ENCODE measurements at regions not wholly inside any gene's neighbourhood (a gene's known extent, or its start where the extent isn't known, plus 50 kb on each side); places are given as distances from the start of the nearest gene placed in this dataset.
"Not testable (repeated sequence)": the region's sequence is repeated elsewhere in the genome, so short reads cannot be mapped to it uniquely, and the experiment has no call there.

DNA sequence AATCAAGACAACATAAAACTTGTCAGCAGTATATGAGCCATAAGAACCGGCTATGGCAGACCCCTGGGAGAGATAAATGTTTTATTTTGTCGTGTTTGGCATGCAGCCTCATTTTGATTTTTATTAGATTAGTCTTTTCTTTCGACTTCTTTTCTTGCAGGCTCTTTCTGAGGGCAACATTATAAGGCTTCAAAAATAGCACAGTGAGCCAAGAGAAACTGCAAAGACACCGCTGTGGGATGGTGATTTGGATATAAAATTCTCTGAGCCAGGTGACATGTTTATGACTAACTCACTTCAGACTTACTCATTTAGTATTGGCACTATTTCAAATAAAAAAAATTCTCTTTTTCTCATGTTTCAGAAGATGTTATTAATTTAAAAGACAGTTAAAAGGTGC, 96.8 kb upstream of the PKP2 start:
- Mint-ChIP-seq H3K9me3 (no peaks in the 10 kb centered on the region), H3K4me3 (no peak overlapping the region), H3K27ac (no peak overlapping the region), H3K36me3 (ENCODE audit: low read depth) (no peaks in the 10 kb centered on the region), H3K27me3 (no peaks in the 10 kb centered on the region), H3K4me1 (no peaks in the 10 kb centered on the region)
- ChIA-PET CTCF (no interaction called here), POLR2A (no interaction called here)
- DNase-seq, result no peak

DNA sequence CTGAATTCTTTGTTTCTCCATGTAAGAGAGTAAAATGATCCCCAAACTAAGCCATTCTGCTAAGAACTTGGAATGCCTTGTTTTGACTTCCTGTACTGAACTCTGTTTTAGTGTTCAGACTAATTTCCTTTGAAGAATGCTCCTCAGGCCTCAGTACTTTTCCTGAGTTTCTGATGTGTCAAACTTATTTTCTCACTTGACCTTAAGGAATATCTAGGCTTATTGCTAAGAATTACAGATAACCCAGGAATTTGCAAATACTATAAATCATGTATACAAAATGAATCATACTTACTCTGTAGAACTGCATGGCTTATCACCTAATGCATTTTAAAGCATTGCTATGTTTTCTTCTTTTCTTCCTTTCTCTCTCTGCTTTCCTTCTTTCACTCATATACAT, 93.1 kb upstream of the PKP2 start:
- H3K9me3 Mint-ChIP-seq, result no peaks in the 10 kb centered on the region
- ChIA-PET CTCF (no interaction called here), POLR2A (no interaction called here)
- no peaks in the 10 kb centered on the region for H3K4me1 Mint-ChIP-seq
- H3K4me3 Mint-ChIP-seq, result no peak overlapping the region
- H3K27me3 Mint-ChIP-seq, result no peaks in the 10 kb centered on the region
- no peak for DNase-seq
- H3K36me3 Mint-ChIP-seq (ENCODE audit: low read depth), result no peaks in the 10 kb centered on the region
- no peak overlapping the region for H3K27ac Mint-ChIP-seq

DNA sequence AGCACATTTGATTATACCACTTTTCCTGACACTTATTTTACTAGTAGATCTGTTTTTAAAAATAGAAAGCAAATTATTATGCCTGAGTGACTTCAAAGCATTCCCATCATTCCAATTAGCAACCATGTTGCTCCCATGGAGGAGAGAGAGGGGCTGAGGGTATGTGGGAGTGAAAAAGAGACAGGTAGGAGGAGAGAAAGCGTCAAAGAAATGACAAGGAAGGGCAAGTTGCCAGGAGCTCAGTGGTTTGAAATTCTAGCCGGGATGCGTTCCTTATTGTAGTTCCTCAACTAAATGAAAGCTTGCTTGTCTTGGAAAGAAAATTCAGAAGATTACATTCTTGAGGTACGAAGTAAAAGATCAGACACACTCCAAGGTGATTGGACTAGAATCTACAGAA, 92.4 kb upstream of the PKP2 start:
- POLR2A ChIA-PET, result no interaction called here
- CTCF ChIA-PET, result no interaction called here
- Mint-ChIP-seq H3K9me3 (no peaks in the 10 kb centered on the region), H3K36me3 (ENCODE audit: low read depth) (no peaks in the 10 kb centered on the region), H3K4me3 (no peak overlapping the region), H3K27ac (no peak overlapping the region), H3K27me3 (no peaks in the 10 kb centered on the region), H3K4me1 (no peaks in the 10 kb centered on the region)
- DNase-seq, result no peak

DNA sequence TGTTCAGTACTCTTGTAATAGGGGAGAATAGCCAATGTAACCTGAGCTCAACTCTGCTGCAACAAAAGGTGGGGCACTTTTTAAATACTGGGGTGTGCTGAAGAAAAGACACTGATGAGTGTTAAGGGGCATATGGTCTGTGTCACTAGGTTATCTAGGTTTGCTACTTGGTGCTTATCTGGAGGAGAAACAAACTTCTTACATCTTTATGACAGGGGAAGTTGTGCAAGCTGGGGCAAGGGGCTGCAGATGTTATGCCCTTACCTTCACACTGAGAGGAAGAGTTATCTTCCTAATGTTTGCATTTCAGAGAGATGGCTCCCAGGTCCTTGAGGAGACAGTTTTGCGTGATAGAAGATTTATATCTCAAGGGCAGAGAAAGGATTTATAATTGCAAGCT, 90.9 kb upstream of the PKP2 start:
- H3K27me3 Mint-ChIP-seq, result no peaks in the 10 kb centered on the region
- no peak overlapping the region for H3K27ac Mint-ChIP-seq
- H3K36me3 Mint-ChIP-seq (ENCODE audit: low read depth), result no peaks in the 10 kb centered on the region
- POLR2A ChIA-PET, result no interaction called here
- no peaks in the 10 kb centered on the region for H3K9me3 Mint-ChIP-seq
- no peak for DNase-seq
- CTCF ChIA-PET, result no interaction called here
- H3K4me3 Mint-ChIP-seq, result no peak overlapping the region
- H3K4me1 Mint-ChIP-seq, result no peaks in the 10 kb centered on the region

DNA sequence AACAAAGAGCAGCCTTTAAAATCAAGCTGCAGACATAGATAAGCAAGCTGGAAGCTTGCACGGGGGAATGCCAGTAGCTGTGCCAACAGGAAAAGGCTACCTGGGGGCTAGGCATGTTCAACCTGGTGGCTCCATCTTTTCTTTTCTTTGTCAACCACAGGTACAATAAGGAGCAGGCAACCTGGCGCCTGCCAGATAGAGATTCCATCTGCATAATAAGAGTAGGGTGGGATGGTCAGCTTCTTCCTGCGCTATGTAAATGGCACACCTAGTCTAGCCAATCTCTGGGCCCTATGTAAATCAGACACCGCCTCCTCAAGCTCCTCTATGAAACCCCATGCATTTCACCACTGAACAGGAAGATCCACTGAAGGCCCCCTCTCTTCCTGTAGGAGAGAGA, 87.4 kb upstream of the PKP2 start:
- H3K36me3 Mint-ChIP-seq (ENCODE audit: low read depth), result no peaks in the 10 kb centered on the region
- no peak for DNase-seq
- no peaks in the 10 kb centered on the region for H3K9me3 Mint-ChIP-seq
- H3K27ac Mint-ChIP-seq, result no peak overlapping the region
- no peaks in the 10 kb centered on the region for H3K4me1 Mint-ChIP-seq
- H3K4me3 Mint-ChIP-seq, result no peak overlapping the region
- ChIA-PET CTCF (no interaction called here), POLR2A (no interaction called here)
- H3K27me3 Mint-ChIP-seq, result no peaks in the 10 kb centered on the region

DNA sequence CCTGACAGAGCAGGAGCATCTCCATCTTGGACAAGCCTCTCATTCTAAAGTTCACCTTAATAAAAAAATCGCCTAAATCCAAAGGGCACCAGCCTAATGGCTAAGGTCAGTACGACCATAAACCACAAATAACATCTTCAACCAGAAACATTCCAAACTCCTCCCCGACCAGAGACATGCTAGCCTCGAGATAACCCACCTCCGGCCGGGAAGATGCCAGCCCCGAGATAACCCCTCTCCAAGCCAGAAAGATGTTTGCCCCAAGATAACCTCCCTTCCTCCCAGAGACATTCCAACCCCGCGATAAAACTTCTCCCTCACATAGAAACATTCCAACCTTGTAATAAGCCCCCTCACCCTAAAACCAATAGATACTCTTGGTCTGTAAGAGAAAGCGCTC, 86.8 kb upstream of the PKP2 start:
- Mint-ChIP-seq H3K27ac (no peak overlapping the region), H3K27me3 (no peaks in the 10 kb centered on the region), H3K36me3 (ENCODE audit: low read depth) (no peaks in the 10 kb centered on the region), H3K4me3 (no peak overlapping the region), H3K4me1 (no peaks in the 10 kb centered on the region), H3K9me3 (no peaks in the 10 kb centered on the region)
- CTCF ChIA-PET, result no interaction called here
- no peak for DNase-seq
- POLR2A ChIA-PET, result no interaction called here

DNA sequence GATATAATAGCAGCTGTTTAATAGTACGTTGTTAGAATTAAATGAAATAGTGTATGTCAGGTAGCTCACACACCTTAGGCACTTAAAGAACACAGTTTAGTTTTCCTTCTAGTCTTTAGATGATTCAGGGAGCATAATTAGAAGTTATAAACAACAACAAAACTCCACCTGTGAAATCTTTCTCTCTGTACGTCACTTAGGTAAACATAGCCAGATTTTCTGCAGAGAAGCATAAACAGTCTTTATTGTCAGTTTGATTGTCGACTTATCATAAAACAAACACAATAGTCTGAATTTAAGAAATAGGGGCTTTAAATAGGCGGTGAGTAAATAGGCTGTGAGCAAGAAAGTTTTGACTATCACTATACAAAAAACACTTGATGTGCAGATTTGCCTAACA, 84.6 kb upstream of the PKP2 start:
- CTCF ChIA-PET, result no interaction called here
- no peaks in the 10 kb centered on the region for H3K4me1 Mint-ChIP-seq
- H3K9me3 Mint-ChIP-seq, result no peaks in the 10 kb centered on the region
- POLR2A ChIA-PET, result no interaction called here
- no peak for DNase-seq
- H3K27ac Mint-ChIP-seq, result no peak overlapping the region
- no peak overlapping the region for H3K4me3 Mint-ChIP-seq
- H3K27me3 Mint-ChIP-seq, result no peaks in the 10 kb centered on the region
- H3K36me3 Mint-ChIP-seq (ENCODE audit: low read depth), result no peaks in the 10 kb centered on the region

DNA sequence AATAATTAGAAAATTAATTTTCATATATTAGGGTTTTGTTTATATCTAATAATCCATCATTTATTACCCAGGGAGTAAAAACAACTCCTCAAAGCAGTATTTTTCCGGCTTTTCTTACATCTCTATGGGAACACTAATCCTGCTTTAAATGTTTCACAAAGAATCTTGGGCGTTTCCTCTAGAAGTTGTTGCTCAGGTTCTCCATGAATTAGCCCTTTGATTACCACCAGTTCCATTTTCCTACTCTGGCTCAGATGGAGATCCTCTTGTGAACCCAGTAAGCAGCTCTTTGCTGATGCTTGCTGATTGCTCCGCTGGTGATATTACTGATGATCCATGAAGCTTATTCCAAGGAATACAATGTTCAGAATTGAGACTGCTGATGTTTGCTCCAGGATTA, 78.5 kb upstream of the PKP2 start:
- Mint-ChIP-seq H3K9me3 (no peaks in the 10 kb centered on the region), H3K27ac (no peak overlapping the region), H3K36me3 (ENCODE audit: low read depth) (no peaks in the 10 kb centered on the region), H3K27me3 (no peaks in the 10 kb centered on the region), H3K4me3 (no peak overlapping the region), H3K4me1 (no peaks in the 10 kb centered on the region)
- ChIA-PET CTCF (no interaction called here), POLR2A (no interaction called here)
- no peak for DNase-seq

DNA sequence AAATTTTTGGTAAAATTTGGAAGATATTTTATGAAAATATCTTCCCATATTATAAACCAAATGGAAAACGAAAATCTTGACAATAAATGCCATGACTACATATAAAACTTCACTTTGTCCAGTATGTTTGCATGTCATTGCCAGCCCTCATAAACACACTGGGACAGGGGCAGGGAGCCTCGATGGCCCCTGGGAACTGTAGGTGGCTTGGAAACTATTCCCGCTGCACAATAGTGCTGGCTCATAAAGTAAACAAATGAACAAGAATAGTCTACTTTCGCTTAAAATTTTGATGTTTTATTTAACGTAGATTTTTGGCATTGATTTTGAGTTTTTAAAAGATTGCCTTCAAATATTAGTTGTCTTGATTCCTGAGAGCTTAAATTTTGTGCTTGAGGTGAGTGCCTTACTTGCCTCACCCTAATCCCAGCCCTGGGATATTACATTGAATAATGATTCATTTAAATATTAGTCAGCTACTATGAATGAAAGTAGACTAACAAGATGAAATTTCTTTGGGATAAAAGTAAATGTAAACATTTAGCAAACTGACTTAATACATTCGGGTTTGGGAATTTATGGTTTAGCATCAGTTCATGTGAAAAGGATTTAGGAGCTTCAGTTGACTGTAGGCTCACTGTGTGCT, 74.0 kb upstream of the PKP2 start:
- Mint-ChIP-seq H3K27me3 (no peaks in the 10 kb centered on the region), H3K4me3 (no peak overlapping the region), H3K4me1 (no peaks in the 10 kb centered on the region), H3K27ac (no peak overlapping the region), H3K9me3 (no peaks in the 10 kb centered on the region), H3K36me3 (ENCODE audit: low read depth) (no peaks in the 10 kb centered on the region)
- no peak for DNase-seq
- ChIA-PET POLR2A (no interaction called here), CTCF (no interaction called here)

DNA sequence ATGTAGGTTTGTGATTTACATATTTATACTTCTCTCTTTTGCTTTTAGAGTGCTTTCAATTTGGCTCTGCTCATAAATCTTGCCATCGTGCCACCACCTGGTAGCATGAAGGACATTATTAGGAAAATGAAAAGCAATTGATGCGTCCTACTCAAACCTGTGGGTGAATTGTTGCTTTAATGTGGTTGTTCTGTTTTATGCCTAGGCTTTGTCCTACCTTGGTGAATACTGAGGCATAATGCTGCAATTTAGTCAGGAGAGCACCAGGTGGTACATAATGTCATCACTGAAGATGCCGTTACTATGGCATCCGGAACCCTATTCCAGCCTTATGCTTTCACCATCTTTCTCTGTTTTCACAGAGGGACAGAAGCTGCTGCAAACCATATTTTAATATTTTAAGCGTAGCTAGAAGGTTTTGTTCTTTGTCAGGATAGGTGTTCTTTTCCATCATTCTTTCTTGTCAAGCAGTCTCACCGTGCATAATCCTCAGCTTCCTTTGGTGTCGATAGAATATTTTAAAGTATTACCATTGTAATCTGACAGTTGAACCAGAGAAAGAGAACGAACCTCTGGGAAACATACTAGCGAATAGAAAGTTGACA, 68.5 kb upstream of the PKP2 start:
- ChIA-PET POLR2A (no interaction called here), CTCF (no interaction called here)
- Mint-ChIP-seq H3K4me1 (no peaks in the 10 kb centered on the region), H3K27me3 (no peaks in the 10 kb centered on the region), H3K27ac (no peak overlapping the region), H3K9me3 (peaks cover 4% of the 10 kb centered on the region), H3K36me3 (ENCODE audit: low read depth) (no peaks in the 10 kb centered on the region), H3K4me3 (no peak overlapping the region)
- no peak for DNase-seq

DNA sequence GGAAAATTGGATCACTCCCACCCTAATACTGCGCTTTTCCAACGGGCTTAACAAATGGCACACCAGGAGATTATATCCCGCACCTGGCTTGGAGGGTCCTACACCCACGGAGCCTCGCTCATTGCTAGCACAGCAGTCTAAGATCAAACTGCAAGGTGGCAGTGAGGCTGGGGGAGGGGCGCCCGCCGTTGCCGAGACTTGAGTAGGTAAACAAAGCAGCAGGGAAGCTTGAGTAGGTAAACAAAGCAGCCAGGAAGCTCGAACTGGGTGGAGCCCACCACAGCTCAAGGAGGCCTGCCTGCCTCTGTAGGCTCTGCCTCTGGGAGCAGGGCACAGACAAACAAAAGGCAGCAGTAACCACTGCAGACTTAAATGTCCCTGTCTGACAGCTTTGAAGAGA, 59.8 kb upstream of the PKP2 start:
- DNase-seq; H3K36me3 Mint-ChIP-seq (ENCODE audit: low read depth); POLR2A ChIA-PET; H3K27me3 Mint-ChIP-seq; H3K9me3 Mint-ChIP-seq; H3K4me1 Mint-ChIP-seq; H3K4me3 Mint-ChIP-seq; H3K27ac Mint-ChIP-seq; CTCF ChIA-PET: not testable (repeated sequence)

DNA sequence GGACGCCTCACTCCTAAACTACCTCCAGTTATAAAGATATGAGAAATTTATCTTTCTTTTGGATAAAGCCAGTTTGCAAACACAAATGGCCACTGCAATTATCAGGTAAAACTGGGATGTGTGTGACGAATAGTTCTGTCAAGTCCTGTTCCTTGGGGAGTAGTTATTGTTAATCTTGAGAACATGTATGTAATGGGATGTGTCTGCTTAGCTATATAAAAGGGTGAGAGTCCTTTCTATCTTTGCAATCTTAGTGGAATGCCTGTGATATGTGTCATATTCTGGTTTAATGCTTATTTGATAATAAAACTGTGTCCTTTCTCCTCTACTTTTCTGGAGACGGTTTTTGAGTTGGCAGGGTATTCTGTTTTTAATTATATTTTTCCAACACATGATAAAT, 56.1 kb upstream of the PKP2 start:
- Mint-ChIP-seq H3K36me3 (ENCODE audit: low read depth) (no peaks in the 10 kb centered on the region), H3K4me3 (no peak overlapping the region), H3K9me3 (peaks cover 2% of the 10 kb centered on the region), H3K4me1 (no peaks in the 10 kb centered on the region), H3K27ac (no peak overlapping the region), H3K27me3 (no peaks in the 10 kb centered on the region)
- DNase-seq, result no peak
- CTCF ChIA-PET, result interaction anchor here (0.6 kb wide), 1 partner anchor 322 kb away, joined by 5 read pairs; no protein-coding TSS in a partner anchor
- POLR2A ChIA-PET, result no interaction called here

DNA sequence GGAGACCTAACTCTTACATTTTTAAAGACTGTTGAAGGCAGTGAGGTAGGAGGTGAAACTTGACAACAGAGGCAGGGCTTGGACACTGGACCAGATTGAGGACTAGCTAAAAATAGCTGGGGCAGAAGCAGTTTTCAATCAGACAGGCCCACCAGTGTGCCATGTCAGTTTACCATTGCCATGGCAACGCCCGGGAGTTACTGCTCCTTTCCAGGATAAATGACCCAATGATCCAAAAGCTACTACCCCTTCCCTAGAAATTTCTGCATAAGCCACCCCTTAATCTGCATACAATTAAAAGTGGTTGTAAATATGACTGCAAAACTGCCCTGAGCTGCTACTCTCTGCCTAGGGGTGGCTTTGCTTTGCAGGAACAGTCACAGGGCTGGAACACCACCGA, 53.2 kb upstream of the PKP2 start:
- ChIA-PET CTCF (no interaction called here), POLR2A (no interaction called here)
- H3K36me3 Mint-ChIP-seq (ENCODE audit: low read depth), result no peaks in the 10 kb centered on the region
- H3K4me3 Mint-ChIP-seq, result no peak overlapping the region
- no peaks in the 10 kb centered on the region for H3K4me1 Mint-ChIP-seq
- DNase-seq, result no peak
- no peaks in the 10 kb centered on the region for H3K27me3 Mint-ChIP-seq
- H3K9me3 Mint-ChIP-seq, result no peaks in the 10 kb centered on the region
- no peak overlapping the region for H3K27ac Mint-ChIP-seq

DNA sequence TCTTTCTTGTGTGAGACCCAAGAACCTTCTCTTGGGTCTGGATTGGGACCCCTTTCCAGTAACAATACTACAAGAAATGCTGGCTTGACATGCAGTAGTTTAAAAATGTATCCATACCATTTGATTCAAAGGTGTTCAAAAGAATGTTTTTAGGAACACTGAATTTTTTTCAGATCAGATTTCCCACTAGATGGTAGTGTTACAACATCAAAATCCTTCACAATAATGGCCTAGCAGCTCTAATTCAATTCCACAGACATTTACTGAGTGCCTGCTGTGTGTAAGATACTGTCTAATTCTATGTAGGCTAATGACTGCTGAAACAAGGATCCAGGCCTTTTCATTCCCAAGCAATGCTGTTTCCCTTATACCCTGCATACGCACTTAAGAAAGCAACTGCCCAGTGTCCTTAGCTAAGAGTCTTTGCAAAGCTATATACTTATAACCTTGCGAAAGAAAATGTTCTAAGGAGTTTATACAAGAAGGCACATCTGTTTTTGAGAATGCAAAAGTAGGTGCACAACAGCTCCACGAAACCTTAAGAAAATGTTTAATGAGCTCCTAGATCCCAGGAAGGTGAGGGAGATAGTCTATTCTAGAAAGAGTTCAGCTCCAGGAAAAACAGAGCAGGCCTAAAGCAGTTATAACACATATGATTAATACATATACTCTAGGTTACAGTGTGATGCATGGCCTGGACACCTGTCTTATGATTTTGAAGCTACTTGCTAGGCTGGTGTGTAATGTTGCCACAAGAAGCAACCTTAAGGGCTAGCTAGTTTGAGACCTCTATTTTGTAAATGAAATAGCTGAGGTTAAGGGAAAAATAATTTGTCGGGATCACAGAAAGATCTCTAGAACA, 50.9 kb upstream of the PKP2 start:
- Mint-ChIP-seq H3K9me3 (no peaks in the 10 kb centered on the region), H3K36me3 (ENCODE audit: low read depth) (no peaks in the 10 kb centered on the region), H3K4me3 (no peak overlapping the region), H3K4me1 (no peaks in the 10 kb centered on the region), H3K27me3 (no peaks in the 10 kb centered on the region), H3K27ac (no peak overlapping the region)
- DNase-seq, result no peak
- ChIA-PET POLR2A (no interaction called here), CTCF (no interaction called here)

Measured in activated CD4-positive, alpha-beta T cell treated with anti-CD3 and anti-CD28 coated beads, Interleukin-2, amount 10 ng/mL, durations not matched to agents 7 days and 5 days (primary cell).